ENCODE measurements at regions not wholly inside any gene's neighbourhood (a gene's known extent, or its start where the extent isn't known, plus 50 kb on each side); places are given as distances from the start of the nearest gene placed in this dataset.

DNA sequence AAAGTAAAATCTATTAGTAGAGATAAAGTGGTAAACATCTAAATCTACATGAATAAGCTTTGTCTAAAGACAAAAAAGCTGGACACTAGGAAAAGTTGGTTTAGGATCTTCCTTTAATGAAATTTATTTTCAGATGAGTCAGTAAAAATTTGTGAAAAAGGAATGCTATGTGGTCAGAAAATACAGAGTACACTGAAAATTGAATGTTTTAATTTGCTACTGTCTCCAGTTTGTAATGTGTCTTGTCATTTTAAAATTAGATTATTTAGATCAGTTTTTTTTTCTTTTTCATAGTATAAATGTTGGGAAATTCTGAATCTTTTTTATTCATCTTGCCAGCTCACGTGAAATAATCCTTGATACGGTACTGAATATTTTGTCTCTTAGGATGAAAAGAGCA is 56.9 kb downstream of the SLITRK6 start:
- no peaks in the 10 kb centered on the region for H3K9me3 Mint-ChIP-seq (ENCODE audit: insufficient read depth)
- ChIA-PET CTCF (no interaction called here), POLR2A (no interaction called here)

DNA sequence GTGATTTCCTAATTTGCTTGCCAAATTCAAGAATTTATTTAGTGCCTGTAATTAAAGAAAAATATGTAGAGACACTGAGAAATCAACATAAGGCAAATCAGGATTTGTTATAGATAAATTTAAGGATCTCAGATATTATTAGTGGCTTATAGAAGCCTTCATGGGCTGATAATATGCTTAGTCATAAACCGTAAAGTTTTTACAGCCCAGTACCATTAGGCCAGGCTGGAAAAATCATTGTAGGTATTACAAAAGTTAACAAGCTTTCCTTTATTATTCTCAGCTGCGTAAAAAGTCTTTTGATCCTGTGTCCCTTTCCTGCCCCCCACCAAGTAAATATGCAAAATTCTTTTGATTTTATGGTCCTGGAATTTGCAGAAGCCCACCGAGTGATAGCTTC is 58.2 kb downstream of the SLITRK6 start:
- ATAC-seq (ENCODE audit: low read depth) (no peak), DNase-seq (no peak)
- intact Hi-C loops (cut with micrococcal nuclease): no loop called here
- Histone ChIP-seq H3K36me3 (replicated peaks in 1 of 2; ENCODE audit: control extremely low read depth in 1 of 2, control insufficient read depth in 1 of 2, extremely low read depth in 1 of 2, insufficient read depth in 2 of 2, low read length in 1 of 2) (no peaks in the 10 kb centered on the region), H3K79me2 (ENCODE audit: control insufficient read depth, insufficient read depth, low read length) (no peaks in the 10 kb centered on the region), H3K9ac (ENCODE audit: low read length) (no peak overlapping the region), H4K20me1 (ENCODE audit: control insufficient read depth, insufficient read depth, low read length, poor library complexity, severe bottlenecking) (no peaks in the 10 kb centered on the region), H3K4me3 (ENCODE audit: control extremely low read depth in 1 of 5, extremely low read depth in 1 of 5, insufficient read depth in 1 of 5, low read depth in 2 of 5, low read length in 4 of 5) (no peak overlapping the region), H3K9me3 (ENCODE audit: control extremely low read depth in 1 of 3, control insufficient read depth in 2 of 3, insufficient read depth in 1 of 3, low read length in 2 of 3) (no peaks in the 10 kb centered on the region), H3K27me3 (replicated peaks in 1 of 4; ENCODE audit: control extremely low read depth in 1 of 4, control insufficient read depth in 3 of 4, insufficient read depth in 4 of 4, low read length in 3 of 4) (no peaks in the 10 kb centered on the region), H3K4me1 (ENCODE audit: control insufficient read depth in 2 of 2, insufficient read depth in 2 of 2, low read length in 2 of 2) (no peaks in the 10 kb centered on the region), H3K4me2 (replicated peaks; ENCODE audit: low read depth, low read length, poor library complexity, severe bottlenecking) (no peak overlapping the region), H2AFZ (ENCODE audit: insufficient read depth, low read depth, low read length, poor library complexity, severe bottlenecking) (no peak overlapping the region), H3K27ac (ENCODE audit: low read length in 2 of 2) (no peak overlapping the region)
- Mint-ChIP-seq H3K27ac (no peak overlapping the region), H3K9me3 (ENCODE audit: insufficient read depth) (peaks cover 6% of the 10 kb centered on the region), H3K4me3 (no peak overlapping the region), H3K4me1 (no peaks in the 10 kb centered on the region), H3K27me3 (no peaks in the 10 kb centered on the region)
- TF ChIP-seq EZH2 (IDR thresholded peaks at IDR 0.05; ENCODE audit: borderline replicate concordance, insufficient read depth, low read depth, low read length, poor library complexity, severe bottlenecking): no peak
- TF ChIP-seq, protein P1, sequence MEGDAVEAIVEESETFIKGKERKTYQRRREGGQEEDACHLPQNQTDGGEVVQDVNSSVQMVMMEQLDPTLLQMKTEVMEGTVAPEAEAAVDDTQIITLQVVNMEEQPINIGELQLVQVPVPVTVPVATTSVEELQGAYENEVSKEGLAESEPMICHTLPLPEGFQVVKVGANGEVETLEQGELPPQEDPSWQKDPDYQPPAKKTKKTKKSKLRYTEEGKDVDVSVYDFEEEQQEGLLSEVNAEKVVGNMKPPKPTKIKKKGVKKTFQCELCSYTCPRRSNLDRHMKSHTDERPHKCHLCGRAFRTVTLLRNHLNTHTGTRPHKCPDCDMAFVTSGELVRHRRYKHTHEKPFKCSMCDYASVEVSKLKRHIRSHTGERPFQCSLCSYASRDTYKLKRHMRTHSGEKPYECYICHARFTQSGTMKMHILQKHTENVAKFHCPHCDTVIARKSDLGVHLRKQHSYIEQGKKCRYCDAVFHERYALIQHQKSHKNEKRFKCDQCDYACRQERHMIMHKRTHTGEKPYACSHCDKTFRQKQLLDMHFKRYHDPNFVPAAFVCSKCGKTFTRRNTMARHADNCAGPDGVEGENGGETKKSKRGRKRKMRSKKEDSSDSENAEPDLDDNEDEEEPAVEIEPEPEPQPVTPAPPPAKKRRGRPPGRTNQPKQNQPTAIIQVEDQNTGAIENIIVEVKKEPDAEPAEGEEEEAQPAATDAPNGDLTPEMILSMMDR (IDR thresholded peaks at IDR 0.05): no peak
- POLR2A ChIA-PET: no interaction called here
- no CpG with 5 or more reads among the region's 3 CpGs for WGBS (ENCODE audit: insufficient coverage)
- CTCF ChIA-PET: no interaction called here

More for the DNA sequence above, 56.9 kb downstream of the SLITRK6 start:
- H3K27me3 ChIP-seq (replicated peaks in 1 of 4; ENCODE audit: control extremely low read depth in 1 of 4, control insufficient read depth in 3 of 4, insufficient read depth in 4 of 4, low read length in 3 of 4): no peaks in the 10 kb centered on the region
- Mint-ChIP-seq H3K4me1 (no peaks in the 10 kb centered on the region), H3K27ac (no peak overlapping the region), H3K27me3 (no peaks in the 10 kb centered on the region), H3K4me3 (no peak overlapping the region)
- no peaks in the 10 kb centered on the region for H3K79me2 ChIP-seq (ENCODE audit: control insufficient read depth, insufficient read depth, low read length)
- intact Hi-C loops (cut with micrococcal nuclease): no loop called here
- no peaks in the 10 kb centered on the region for H3K36me3 ChIP-seq (replicated peaks in 1 of 2; ENCODE audit: control extremely low read depth in 1 of 2, control insufficient read depth in 1 of 2, extremely low read depth in 1 of 2, insufficient read depth in 2 of 2, low read length in 1 of 2)
- no peaks in the 10 kb centered on the region for H3K9me3 ChIP-seq (ENCODE audit: control extremely low read depth in 1 of 3, control insufficient read depth in 2 of 3, insufficient read depth in 1 of 3, low read length in 2 of 3)
- no CpG with 5 or more reads among the region's 2 CpGs for WGBS (ENCODE audit: insufficient coverage)
- no peak overlapping the region for H3K4me3 ChIP-seq (ENCODE audit: control extremely low read depth in 1 of 5, extremely low read depth in 1 of 5, insufficient read depth in 1 of 5, low read depth in 2 of 5, low read length in 4 of 5)
- no peak for DNase-seq
- H3K9ac ChIP-seq (ENCODE audit: low read length): no peak overlapping the region
- H4K20me1 ChIP-seq (ENCODE audit: control insufficient read depth, insufficient read depth, low read length, poor library complexity, severe bottlenecking): no peaks in the 10 kb centered on the region
- no peak overlapping the region for H2AFZ ChIP-seq (ENCODE audit: insufficient read depth, low read depth, low read length, poor library complexity, severe bottlenecking)
- no peaks in the 10 kb centered on the region for H3K4me1 ChIP-seq (ENCODE audit: control insufficient read depth in 2 of 2, insufficient read depth in 2 of 2, low read length in 2 of 2)
- TF ChIP-seq EZH2 (IDR thresholded peaks at IDR 0.05; ENCODE audit: borderline replicate concordance, insufficient read depth, low read depth, low read length, poor library complexity, severe bottlenecking): no peak
- TF ChIP-seq, protein P1 (IDR thresholded peaks at IDR 0.05): no peak
- ATAC-seq (ENCODE audit: low read depth): no peak
- no peak overlapping the region for H3K4me2 ChIP-seq (replicated peaks; ENCODE audit: low read depth, low read length, poor library complexity, severe bottlenecking)
- H3K27ac ChIP-seq (ENCODE audit: low read length in 2 of 2): no peak overlapping the region

All from B cell (primary cell).